GM18526 (cell line): ENCODE measurements at regions not wholly inside any gene's neighbourhood (a gene's known extent, or its start where the extent isn't known, plus 50 kb on each side); places are given as distances from the start of the nearest gene placed in this dataset.

Experiments
- POLR2A ChIP-seq: IDR thresholded peaks from 3 replicates; pipeline ENCODE4 v1.6.1; 2011; ENCODE audit not compliant: insufficient read length; ENCODE audit errors: extremely low read depth

- TF ChIP-seq POLR2A = no peak
These were observed 245.1 kb downstream of the C16orf95 start for GRCh38 chr16:87072101-87072500.

- TF ChIP-seq POLR2A = no peak
These were observed 242.4 kb downstream of the C16orf95 start for GRCh38 chr16:87074641-87075318.

GRCh38 chr16:87075319-87075860 lies 241.8 kb downstream of the C16orf95 start:
- TF ChIP-seq POLR2A = no peak

- no peak for TF ChIP-seq POLR2A
These were observed 240.8 kb downstream of the C16orf95 start for GRCh38 chr16:87076331-87076949.

GRCh38 chr16:87076950-87077749 lies 240.0 kb downstream of the C16orf95 start:
- no peak for TF ChIP-seq POLR2A

- no peak for TF ChIP-seq POLR2A
These were observed 239.5 kb downstream of the C16orf95 start for GRCh38 chr16:87077750-87078127.

GRCh38 chr16:87080571-87081167 lies 236.5 kb downstream of the C16orf95 start:
- TF ChIP-seq POLR2A = no peak

GRCh38 chr16:87085441-87085840 lies 231.8 kb downstream of the C16orf95 start:
- TF ChIP-seq POLR2A = no peak

GRCh38 chr16:87086156-87086555 lies 231.0 kb downstream of the C16orf95 start:
- no peak for TF ChIP-seq POLR2A

- no peak for TF ChIP-seq POLR2A
These were observed 230.6 kb downstream of the C16orf95 start for GRCh38 chr16:87086575-87086974.

- TF ChIP-seq POLR2A = no peak
These were observed 224.2 kb downstream of the C16orf95 start for GRCh38 chr16:87092958-87093357.

GRCh38 chr16:87093804-87094555 lies 223.2 kb downstream of the C16orf95 start:
- no peak for TF ChIP-seq POLR2A

- no peak for TF ChIP-seq POLR2A
These were observed 222.7 kb downstream of the C16orf95 start for GRCh38 chr16:87094556-87094865.

GRCh38 chr16:87095271-87095670 lies 221.9 kb downstream of the C16orf95 start:
- no peak for TF ChIP-seq POLR2A
